DMS53 (cell line): ENCODE measurements at regions not wholly inside any gene's neighbourhood (a gene's known extent, or its start where the extent isn't known, plus 50 kb on each side); places are given as distances from the start of the nearest gene placed in this dataset.

ENCODE experiments used
- DNase-seq: peaks from one replicate; lab custom pipeline; 2025; lab: John Stamatoyannopoulos, UW

DNA sequence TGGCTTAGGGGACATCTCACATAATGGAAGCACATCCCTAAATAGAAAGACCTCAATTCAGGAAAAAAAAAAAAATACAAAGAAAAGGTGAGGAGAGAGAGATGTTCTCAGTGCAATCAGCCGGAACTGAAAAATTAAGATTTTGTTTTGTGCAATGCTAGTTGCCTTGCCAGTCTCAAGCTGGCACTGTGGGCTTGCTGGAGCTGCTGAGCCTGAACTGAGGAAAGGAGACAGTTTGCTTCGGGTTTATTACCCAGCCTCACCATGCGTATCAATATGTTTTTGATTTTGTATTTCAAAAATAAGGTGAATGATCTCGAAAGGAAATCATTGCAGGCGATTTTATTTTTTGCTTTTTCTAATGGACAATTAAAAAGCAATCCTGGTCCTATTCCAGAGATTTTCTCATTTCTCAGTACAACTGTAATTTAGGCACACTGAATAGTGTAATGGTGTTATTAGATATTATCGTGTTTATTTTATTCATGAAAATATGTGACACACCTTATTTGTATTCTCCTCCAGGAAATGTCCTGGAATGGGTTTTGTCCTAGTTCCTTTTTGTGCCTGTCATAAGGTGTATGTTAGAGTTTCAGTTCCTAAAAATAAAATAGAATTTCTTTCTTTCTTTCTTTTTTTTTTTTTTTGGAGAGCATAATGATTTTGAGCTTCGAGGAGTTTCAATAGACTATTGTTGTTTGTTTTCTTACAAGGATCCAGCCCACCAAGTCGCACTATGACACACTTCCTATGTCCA, 72.8 kb upstream of the ZEB2 start:
- no peak for DNase-seq

DNA sequence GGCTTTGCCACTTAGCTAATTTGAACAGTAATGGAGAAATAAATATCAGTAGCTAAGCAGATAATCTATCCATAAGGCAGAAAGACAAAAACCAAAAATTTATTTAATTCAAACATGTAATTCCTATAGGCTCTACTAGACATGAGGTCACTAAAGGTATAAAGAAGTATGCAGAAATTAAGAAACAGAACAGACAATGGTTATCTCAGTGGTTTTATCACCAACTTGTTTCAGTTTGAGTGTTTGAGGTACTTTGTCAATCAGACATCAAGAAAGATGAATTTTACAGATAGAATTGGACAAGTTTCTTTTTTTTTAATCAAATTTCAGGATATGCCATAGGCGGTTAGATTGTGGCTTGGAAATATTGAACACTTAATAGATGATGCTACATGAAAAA, 67.4 kb upstream of the ZEB2 start:
- no peak for DNase-seq

GRCh38 chr2:144586476-144586875, 66.6 kb upstream of the ZEB2 start:
- no peak for DNase-seq

- no peak for DNase-seq
These were observed 64.0 kb upstream of the ZEB2 start for GRCh38 chr2:144583741-144584453.

- no peak for DNase-seq
These were observed 63.4 kb upstream of the ZEB2 start for GRCh38 chr2:144583381-144583729.

- no peak for DNase-seq
These were observed 62.9 kb upstream of the ZEB2 start for GRCh38 chr2:144582651-144583380.

DNA sequence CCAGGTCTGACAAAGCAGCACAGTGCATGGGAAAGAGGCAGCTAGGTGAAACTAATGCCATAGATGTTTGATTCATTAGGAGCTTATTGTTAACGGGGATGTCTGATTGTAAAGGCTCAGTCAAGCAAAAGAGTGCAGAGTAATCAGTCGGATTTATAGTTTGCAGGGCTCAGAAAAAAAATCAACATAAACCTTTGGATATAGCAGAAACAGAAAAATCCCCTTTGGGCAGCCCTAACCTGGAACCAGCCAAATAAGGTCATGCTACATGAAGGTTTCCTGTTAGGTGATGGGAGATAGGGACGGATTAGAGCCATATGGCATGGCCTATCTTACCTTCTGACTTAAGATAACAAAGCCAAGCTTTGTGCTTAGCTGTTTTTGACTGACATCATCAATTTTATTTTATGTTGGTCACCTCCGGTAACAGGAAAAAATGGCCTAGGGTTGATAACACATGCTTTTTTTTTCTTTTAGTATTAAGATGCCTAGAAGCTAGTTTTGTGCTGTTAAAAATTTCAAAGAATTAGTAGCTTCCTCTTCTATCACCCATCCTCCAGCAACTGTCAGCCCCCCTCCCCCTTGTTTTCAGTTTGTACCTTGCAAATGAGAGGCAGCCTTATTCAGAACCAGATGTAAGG, 60.7 kb upstream of the ZEB2 start:
- peak; percentile 0 for DNase-seq

DNA sequence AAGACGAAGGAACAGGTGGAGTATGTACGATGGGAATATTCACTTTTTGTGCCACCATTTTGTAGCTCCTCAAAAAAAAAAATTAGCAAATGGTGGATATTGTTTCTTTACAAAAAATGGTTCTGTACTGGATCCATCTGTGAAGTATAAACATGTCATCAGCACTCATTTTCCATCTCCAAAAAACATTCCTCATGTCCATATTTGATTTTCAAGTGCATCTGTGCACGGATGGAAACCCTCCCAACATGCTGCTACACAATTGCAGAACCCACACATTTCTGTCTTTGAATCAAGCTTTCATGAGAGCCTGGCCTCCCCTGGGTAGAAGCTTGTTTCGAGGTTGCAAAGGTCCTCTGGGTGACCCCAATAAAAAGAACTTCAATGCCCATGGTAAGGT, 59.6 kb upstream of the ZEB2 start:
- DNase-seq, result no peak

DNA sequence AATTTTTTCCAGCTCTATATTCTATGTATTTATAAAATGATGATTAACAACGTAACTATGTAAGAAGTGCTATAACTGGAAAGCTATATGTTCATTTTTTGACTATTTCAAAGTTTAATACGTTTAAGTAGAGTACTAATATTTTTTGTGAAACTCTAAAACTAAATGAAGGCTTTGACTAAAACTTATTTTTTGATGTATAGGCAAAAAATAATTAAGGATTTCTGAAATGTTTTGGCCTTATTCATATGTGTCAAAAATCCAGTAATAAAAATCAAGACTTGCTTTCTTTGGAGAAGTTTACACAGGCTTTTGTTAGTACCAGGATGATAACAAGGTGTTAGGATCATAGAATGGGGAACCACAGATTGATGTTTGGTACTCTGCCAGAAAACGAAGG, 58.2 kb upstream of the ZEB2 start:
- no peak for DNase-seq

GRCh38 chr2:144572977-144573376, 53.1 kb upstream of the ZEB2 start:
- DNase-seq, result no peak

GRCh38 chr2:144571770-144572169, 51.9 kb upstream of the ZEB2 start:
- DNase-seq, result no peak

- no peak for DNase-seq
These were observed 50.6 kb upstream of the ZEB2 start for GRCh38 chr2:144570566-144570965.
